A549 (cell line): ENCODE measurements at regions not wholly inside any gene's neighbourhood (a gene's known extent, or its start where the extent isn't known, plus 50 kb on each side); places are given as distances from the start of the nearest gene placed in this dataset.

ENCODE experiments used
- ATAC-seq, 2 experiments: fragments of 200-7000 bp in 1 of 2; fragments of >200 bp in 1 of 2; cut with Nextera tagmentation in 1 of 2; cut with Tn5 transposase in 1 of 2; 3 replicates each; pipeline versions ENCODE4 v1.8.0 to v1.9.1; 2018 to 2020; ENCODE audit warnings: mild to moderate bottlenecking in 1 of 2, moderate library complexity in 1 of 2
- CTCF ChIA-PET: fragments of 300-600 bp; sonication (Branson Sonifier 250); formaldehyde crosslinking; extraction: SDS; loops from one replicate; lab custom pipeline; 2021; ENCODE audit warnings: antibody characterized with exemption, inconsistent platforms; lab: Yijun Ruan, JAX
- POLR2A ChIA-PET: fragments of 350-600 bp; formaldehyde crosslinking; extraction: SDS; loops from one replicate; lab custom pipeline; 2021; ENCODE audit warnings: antibody characterized with exemption, inconsistent platforms; lab: Yijun Ruan, JAX
- DNase-seq, 2 experiments: peaks; one replicate each; pipeline versions ENCODE4 v3.0.0 to v3.0.0-alpha.2; 2011 to 2016; ENCODE audit warnings: low read depth in 1 of 2, low spot score in 1 of 2
- FAIRE-seq: peaks from 2 replicates; lab custom pipeline; 2011; peaks lifted over from hg19 to GRCh38; lab: Jason Lieb, UNC
- H3K27ac ChIP-seq, 2 experiments: fragments of >200 bp; sonication (Bioruptor Twin); formaldehyde crosslinking; 3 replicates each; pipeline ENCODE4 v1.5.1; 2016 to 2017
- H3K4me1 ChIP-seq: fragments of >200 bp; sonication (Bioruptor Twin); formaldehyde crosslinking; 3 replicates; pipeline ENCODE4 v1.6.1; 2016
- H3K4me2 ChIP-seq: fragments of >200 bp; sonication (Bioruptor Twin); formaldehyde crosslinking; 3 replicates; pipeline ENCODE4 v1.6.1; 2016
- H3K4me3 ChIP-seq: fragments of >200 bp; sonication (Bioruptor Twin); formaldehyde crosslinking; 3 replicates; pipeline ENCODE4 v1.5.1; 2016
- H3K9me3 ChIP-seq: fragments of >200 bp; sonication (Bioruptor Twin); formaldehyde crosslinking; 3 replicates; pipeline ENCODE4 v1.6.1; 2016
- BHLHE40 ChIP-seq: IDR thresholded peaks from 2 replicates; pipeline ENCODE4 v1.6.1; 2012; ENCODE audit warnings: low read depth, low read length, inconsistent platforms
- CHD2 ChIP-seq: fragments of 150-350 bp; IDR thresholded peaks from 2 replicates; pipeline ENCODE4 v1.6.1; 2014; ENCODE audit warnings: low read length; ENCODE audit not compliant: partially characterized antibody
- E2F6 ChIP-seq: IDR thresholded peaks from 2 replicates; pipeline ENCODE4 v1.6.1; 2012; ENCODE audit warnings: low read depth, borderline replicate concordance
- HOXA7 ChIP-seq: fragments of 250-450 bp; sonication (Bioruptor Pico); IDR thresholded peaks from 2 replicates; pipeline ENCODE4 v1.5.0; 2020; ENCODE audit warnings: mild to moderate bottlenecking, moderate library complexity
- HOXB13 ChIP-seq: fragments of 250-450 bp; sonication (Bioruptor Pico); IDR thresholded peaks from 2 replicates; pipeline ENCODE4 v1.5.0; 2020; ENCODE audit warnings: low read depth, mild to moderate bottlenecking, moderate library complexity
- NR3C1 ChIP-seq: fragments of >200 bp; sonication (Bioruptor Twin); formaldehyde crosslinking; IDR thresholded peaks from 3 replicates; pipeline ENCODE4 v1.6.1; 2017
- POLR2AphosphoS2 ChIP-seq: conservative IDR thresholded peaks from 2 replicates; pipeline ENCODE4 v1.6.1; 2012; ENCODE audit warnings: low read length, improper control_type of control experiment, inconsistent platforms
- RAD21 ChIP-seq, 2 experiments: fragments of >200 bp in 1 of 2; sonication (Bioruptor Twin) in 1 of 2; formaldehyde crosslinking in 1 of 2; IDR thresholded peaks in 1 of 2; conservative IDR thresholded peaks in 1 of 2; 2 replicates in 1 of 2; 3 replicates in 1 of 2; pipeline ENCODE4 v1.6.1; 2012 to 2018; ENCODE audit warnings: inconsistent platforms in 1 of 2
- SMC3 ChIP-seq: fragments of >200 bp; sonication (Bioruptor Twin); formaldehyde crosslinking; IDR thresholded peaks from 3 replicates; pipeline ENCODE4 v1.6.1; 2018; ENCODE audit warnings: inconsistent platforms
- WGBS: methylation state at CpG from one replicate; pipeline ENCODE4 v1.1.6; 2017; ENCODE audit errors: missing lambda C conversion rate; 5-methylcytosine and 5-hydroxymethylcytosine counted together
- TF ChIP-seq, protein P1 (sequence below): fragments of >200 bp; sonication (Bioruptor Twin); formaldehyde crosslinking; IDR thresholded peaks from 3 replicates; pipeline ENCODE4 v1.5.1; 2016
- TF ChIP-seq, protein P2 (sequence below): fragments of 450-650 bp; IDR thresholded peaks from 2 replicates; pipeline ENCODE4 v1.6.1; 2014; ENCODE audit warnings: antibody characterized with exemption

GRCh38 chrX:55340896-55341433 lies 76.2 kb upstream of the PAGE3 start:
- Histone ChIP-seq H3K4me3 (no peak overlapping the region), H3K4me2 (no peak overlapping the region), H3K27ac (no peak overlapping the region)
- FAIRE-seq (no peak), DNase-seq (no peak), ATAC-seq (no peak)
- POLR2A ChIA-PET: interaction anchor here (0.6 kb wide), 1 partner anchor 393 kb away, joined by 3 read pairs; no protein-coding TSS in a partner anchor
- TF ChIP-seq E2F6: no peak
- TF ChIP-seq HOXA7: no peak
- TF ChIP-seq, protein P1, sequence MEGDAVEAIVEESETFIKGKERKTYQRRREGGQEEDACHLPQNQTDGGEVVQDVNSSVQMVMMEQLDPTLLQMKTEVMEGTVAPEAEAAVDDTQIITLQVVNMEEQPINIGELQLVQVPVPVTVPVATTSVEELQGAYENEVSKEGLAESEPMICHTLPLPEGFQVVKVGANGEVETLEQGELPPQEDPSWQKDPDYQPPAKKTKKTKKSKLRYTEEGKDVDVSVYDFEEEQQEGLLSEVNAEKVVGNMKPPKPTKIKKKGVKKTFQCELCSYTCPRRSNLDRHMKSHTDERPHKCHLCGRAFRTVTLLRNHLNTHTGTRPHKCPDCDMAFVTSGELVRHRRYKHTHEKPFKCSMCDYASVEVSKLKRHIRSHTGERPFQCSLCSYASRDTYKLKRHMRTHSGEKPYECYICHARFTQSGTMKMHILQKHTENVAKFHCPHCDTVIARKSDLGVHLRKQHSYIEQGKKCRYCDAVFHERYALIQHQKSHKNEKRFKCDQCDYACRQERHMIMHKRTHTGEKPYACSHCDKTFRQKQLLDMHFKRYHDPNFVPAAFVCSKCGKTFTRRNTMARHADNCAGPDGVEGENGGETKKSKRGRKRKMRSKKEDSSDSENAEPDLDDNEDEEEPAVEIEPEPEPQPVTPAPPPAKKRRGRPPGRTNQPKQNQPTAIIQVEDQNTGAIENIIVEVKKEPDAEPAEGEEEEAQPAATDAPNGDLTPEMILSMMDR: no peak
- TF ChIP-seq, all 56 proteins: peak for 0
- 83% methylated on average over 4 of the region's 4 CpGs for WGBS
- Histone ChIP-seq H3K9me3 (no peaks in the 10 kb centered on the region), H3K4me1 (no peaks in the 10 kb centered on the region)
- CTCF ChIA-PET: no interaction called here

- POLR2A ChIA-PET: no interaction called here
- FAIRE-seq (no peak), ATAC-seq (peak in 1 of 2 experiments; percentile 75; a peak in 3 of 6 replicates), DNase-seq (peak; percentile 25 to 40)
- Histone ChIP-seq H3K9me3 (no peaks in the 10 kb centered on the region), H3K4me2 (no peak overlapping the region), H3K27ac (no peak overlapping the region), H3K4me1 (no peaks in the 10 kb centered on the region), H3K4me3 (no peak overlapping the region)
- 20% methylated on average over 7 of the region's 21 CpGs for WGBS
- CTCF ChIA-PET: interaction anchor here (0.9 to 2.0 kb wide), 2 partner anchors 14 to 208 kb away, joined by 3 to 11 read pairs; no protein-coding TSS in a partner anchor
- TF ChIP-seq, protein P2, sequence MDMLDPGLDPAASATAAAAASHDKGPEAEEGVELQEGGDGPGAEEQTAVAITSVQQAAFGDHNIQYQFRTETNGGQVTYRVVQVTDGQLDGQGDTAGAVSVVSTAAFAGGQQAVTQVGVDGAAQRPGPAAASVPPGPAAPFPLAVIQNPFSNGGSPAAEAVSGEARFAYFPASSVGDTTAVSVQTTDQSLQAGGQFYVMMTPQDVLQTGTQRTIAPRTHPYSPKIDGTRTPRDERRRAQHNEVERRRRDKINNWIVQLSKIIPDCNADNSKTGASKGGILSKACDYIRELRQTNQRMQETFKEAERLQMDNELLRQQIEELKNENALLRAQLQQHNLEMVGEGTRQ: no peak
- TF ChIP-seq RAD21 (conservative IDR thresholded peaks at IDR 0.05 in 1 of 2, IDR thresholded peaks at IDR 0.05 in 1 of 2) (peak; percentile 15 to 33; a peak in 2 of 5 replicates), NR3C1 (no peak), SMC3 (0 out of 3 replicates have a peak, but pooled peaks have one; percentile 11)
- TF ChIP-seq, all 56 proteins: peak for 2
Measured at GRCh38 chrX:55342533-55343501, 78.1 kb upstream of the PAGE3 start.

GRCh38 chrX:55356609-55357008 lies 91.9 kb upstream of the PAGE3 start:
- TF ChIP-seq POLR2AphosphoS2 (no peak), BHLHE40 (no peak), HOXB13 (CRISPR knock-in tag) (no peak)
- no peaks in the 10 kb centered on the region for H3K9me3 ChIP-seq
- FAIRE-seq (no peak), DNase-seq (no peak), ATAC-seq (no peak)
- H3K4me3 ChIP-seq: no peak overlapping the region
- H3K27ac ChIP-seq: no peak overlapping the region
- H3K4me1 ChIP-seq: no peaks in the 10 kb centered on the region
- WGBS: no CpG with 5 or more reads among the region's 6 CpGs
- POLR2A ChIA-PET: no interaction called here
- CTCF ChIA-PET: interaction anchor here (2.2 kb wide), 1 partner anchor 13 kb away, joined by 11 read pairs; no protein-coding TSS in a partner anchor
- no peak overlapping the region for H3K4me2 ChIP-seq

- H3K27ac ChIP-seq: no peak overlapping the region
- TF ChIP-seq CHD2: no peak
- TF ChIP-seq, all 56 proteins: peak for 0
- Histone ChIP-seq H3K9me3 (no peaks in the 10 kb centered on the region), H3K4me2 (no peak overlapping the region), H3K4me3 (no peak overlapping the region), H3K4me1 (no peaks in the 10 kb centered on the region)
- POLR2A ChIA-PET: no interaction called here
- DNase-seq: no peak
- CTCF ChIA-PET: interaction anchor here (2.2 kb wide), 1 partner anchor 13 kb away, joined by 11 read pairs; no protein-coding TSS in a partner anchor
- ATAC-seq: no peak
- 6% methylated on average over 1 of the region's 1 CpG for WGBS
- FAIRE-seq: no peak
Measured at GRCh38 chrX:55357236-55357635, 92.5 kb upstream of the PAGE3 start.
